ENCODE measurements at regions not wholly inside any gene's neighbourhood (a gene's known extent, or its start where the extent isn't known, plus 50 kb on each side); places are given as distances from the start of the nearest gene placed in this dataset.
A peak's percentile ranks its signal among the peaks of the same experiment; 100 is the strongest.

DNA sequence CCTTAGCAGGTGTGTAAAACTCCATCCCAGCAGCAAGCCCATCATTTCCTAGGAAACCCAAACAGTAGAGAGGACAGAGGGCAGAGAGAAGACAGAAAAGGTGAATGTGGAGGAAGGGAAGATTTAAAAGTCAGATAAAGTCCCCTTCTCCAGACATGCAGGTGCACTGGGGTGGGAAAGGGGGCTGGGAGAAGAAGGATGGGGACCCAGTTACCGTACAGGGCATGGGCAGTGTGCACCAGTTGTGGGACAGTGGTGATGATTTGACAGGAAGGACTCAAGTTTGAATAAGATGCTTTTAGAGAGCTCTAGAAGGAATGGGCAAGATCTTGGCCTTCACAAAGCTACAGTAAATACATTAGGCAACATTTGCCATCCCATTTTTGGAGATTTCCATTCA lies 110.7 kb upstream of the PLXNA4 start:
- H3K4me3 ChIP-seq (ENCODE audit: low read length) = no peak overlapping the region
- no peak for TF ChIP-seq ZNF274 (IDR thresholded peaks at IDR 0.05; ENCODE audit: low read depth, low read length)

DNA sequence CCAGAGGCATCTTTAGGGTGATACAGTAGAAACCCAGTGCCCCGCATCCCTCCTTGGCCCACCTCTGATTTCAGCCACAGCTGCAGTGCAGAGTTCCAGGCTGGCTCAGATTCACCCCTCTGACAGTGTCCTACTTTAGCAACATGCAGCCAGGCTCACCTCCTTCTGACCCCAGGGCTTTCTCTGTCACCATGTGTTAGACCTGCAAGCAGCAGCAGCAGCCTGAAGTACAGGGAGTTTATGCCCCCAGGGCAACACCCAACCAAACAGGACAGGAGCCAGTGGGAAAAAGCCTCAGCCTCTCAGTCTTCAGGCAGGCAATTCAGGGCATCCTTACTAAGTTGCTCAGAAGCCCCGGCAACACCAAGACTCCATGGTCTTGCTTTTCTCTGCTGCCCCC lies 109.0 kb upstream of the PLXNA4 start:
- no peak for TF ChIP-seq ZNF274 (IDR thresholded peaks at IDR 0.05; ENCODE audit: low read depth, low read length)
- H3K4me3 ChIP-seq (ENCODE audit: low read length) = no peak overlapping the region

DNA sequence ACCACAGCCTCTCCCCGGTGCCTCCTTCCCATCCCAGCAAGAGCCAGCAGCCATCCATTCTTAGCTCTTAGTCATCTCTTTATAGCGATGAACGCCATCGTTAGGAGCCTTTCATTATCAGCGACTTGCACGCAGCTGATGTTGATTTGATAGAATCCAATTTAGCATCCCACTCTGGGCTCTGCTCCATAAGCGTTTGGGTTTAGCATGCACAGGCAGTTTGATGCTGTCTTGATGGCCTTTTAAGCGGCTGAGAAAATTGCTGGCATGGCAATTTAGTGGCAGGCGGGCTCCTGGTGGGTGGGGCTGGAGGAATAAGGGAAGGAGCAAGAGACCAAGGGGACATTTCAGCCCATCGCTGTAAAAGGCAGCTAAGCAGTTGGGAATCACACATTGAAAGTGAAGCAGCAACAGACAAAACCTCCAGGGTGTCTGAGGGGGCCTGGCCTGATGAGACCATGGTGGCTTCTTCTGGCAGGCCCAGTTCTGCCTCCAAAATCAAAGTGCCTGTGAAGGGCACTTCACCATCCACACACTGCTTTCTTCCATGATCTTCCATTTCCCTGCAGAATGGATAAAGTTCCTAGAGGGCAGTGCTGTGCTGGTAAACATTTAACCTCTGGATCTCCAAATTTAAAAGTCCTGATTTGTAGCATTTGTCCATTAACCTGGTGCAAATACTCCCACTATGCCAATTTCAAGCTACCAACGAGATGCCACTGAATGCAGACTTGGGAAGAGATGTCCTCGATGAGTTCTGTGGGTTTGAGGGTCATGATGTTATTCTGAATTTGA lies 107.8 kb upstream of the PLXNA4 start:
- H3K4me3 ChIP-seq (ENCODE audit: low read length) = no peak overlapping the region
- no peak for TF ChIP-seq ZNF274 (IDR thresholded peaks at IDR 0.05; ENCODE audit: low read depth, low read length)

DNA sequence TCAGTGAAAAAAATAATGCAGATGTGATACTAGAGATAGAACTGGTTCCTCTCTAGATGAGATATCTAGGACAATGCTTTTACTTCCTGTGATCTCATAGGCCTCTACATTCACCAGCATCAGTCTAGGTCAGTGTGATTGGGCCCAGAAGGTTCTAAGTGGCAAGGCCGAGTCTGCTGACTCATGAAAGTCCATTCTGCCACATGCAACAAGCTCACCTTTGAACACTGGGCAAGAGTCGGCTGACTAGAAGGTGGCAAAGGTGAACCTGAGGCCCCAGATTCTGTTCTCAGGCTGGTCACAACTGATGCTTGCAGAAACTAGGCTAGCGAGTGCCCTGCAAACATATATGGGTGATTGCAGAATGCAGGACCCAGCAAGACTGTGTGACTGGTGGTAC lies 105.7 kb upstream of the PLXNA4 start:
- H3K4me3 ChIP-seq (ENCODE audit: low read length) = no peak overlapping the region
- no peak for TF ChIP-seq ZNF274 (IDR thresholded peaks at IDR 0.05; ENCODE audit: low read depth, low read length)

DNA sequence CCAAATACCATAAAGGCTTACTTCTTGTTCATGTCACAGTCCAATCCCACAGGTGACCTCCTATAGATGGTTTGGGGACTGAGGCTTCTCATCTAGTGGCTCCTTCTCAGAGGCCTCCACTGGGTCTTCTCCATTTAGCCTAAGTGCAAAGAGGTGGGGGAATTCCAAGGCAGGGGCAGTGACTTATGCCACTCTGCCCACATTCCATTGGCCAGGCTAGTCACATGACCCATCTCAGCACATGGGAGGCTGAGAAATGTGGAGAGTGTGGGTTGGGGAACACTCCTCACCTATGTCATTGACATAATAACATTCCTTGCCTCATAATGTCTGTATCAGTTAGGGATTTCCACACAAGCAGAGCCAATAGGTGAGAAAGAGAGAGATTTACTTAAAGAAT lies 104.3 kb upstream of the PLXNA4 start:
- no peak for TF ChIP-seq ZNF274 (IDR thresholded peaks at IDR 0.05; ENCODE audit: low read depth, low read length)
- H3K4me3 ChIP-seq (ENCODE audit: low read length) = no peak overlapping the region

DNA sequence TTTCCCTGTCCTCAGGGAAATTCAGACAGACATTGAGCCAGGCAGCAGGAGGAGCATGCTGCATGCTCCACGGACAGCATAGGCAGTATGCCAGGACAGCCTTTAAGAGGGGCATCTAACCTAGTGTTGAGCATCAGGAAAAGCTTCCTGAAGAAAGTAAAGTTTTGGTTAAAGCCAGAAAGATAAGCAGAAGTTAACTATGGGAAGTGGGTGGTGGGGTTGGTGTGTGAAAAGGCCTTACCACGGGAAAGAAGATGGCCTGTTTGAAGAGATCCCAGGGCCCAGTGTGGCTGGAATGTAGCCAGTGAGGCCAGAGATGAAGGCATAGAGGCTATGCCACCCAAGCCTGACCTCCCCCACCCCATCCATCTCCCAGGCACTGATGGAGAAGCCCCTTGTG lies 102.4 kb upstream of the PLXNA4 start:
- no peak for TF ChIP-seq ZNF274 (IDR thresholded peaks at IDR 0.05; ENCODE audit: low read depth, low read length)
- H3K4me3 ChIP-seq (ENCODE audit: low read length) = no peak overlapping the region

DNA sequence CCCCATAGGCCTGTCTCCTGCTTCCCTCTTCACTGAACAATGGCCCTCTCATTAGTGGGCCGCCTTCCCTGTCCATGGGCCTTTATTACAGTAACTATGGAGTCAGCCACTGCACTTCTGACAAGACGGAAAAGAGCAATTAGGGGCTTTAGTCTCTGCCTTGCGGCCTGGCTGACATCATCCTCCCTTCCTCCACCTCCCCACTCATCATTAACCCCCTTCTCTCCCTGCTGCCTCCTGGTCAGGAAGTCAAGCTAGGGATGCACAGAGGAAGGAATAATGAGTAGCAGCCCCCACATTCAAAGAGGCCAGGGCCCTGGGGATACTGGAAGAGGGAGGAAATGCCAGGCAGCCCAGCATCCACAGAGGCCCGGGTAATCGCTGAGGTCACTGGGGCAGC lies 101.6 kb upstream of the PLXNA4 start:
- TF ChIP-seq ZNF274 (IDR thresholded peaks at IDR 0.05; ENCODE audit: low read depth, low read length) = no peak
- H3K4me3 ChIP-seq (ENCODE audit: low read length) = no peak overlapping the region

- no peak for TF ChIP-seq ZNF274 (IDR thresholded peaks at IDR 0.05; ENCODE audit: low read depth, low read length)
- H3K4me3 ChIP-seq (ENCODE audit: low read length) = no peak overlapping the region
These were observed 96.1 kb upstream of the PLXNA4 start for GRCh38 chr7:132672200-132672990.

GRCh38 chr7:132666774-132667172 lies 90.5 kb upstream of the PLXNA4 start:
- TF ChIP-seq ZNF274 (IDR thresholded peaks at IDR 0.05; ENCODE audit: low read depth, low read length) = no peak
- no peak overlapping the region for H3K4me3 ChIP-seq (ENCODE audit: low read length)

GRCh38 chr7:132666071-132666773 lies 90.0 kb upstream of the PLXNA4 start:
- no peak for TF ChIP-seq ZNF274 (IDR thresholded peaks at IDR 0.05; ENCODE audit: low read depth, low read length)
- no peak overlapping the region for H3K4me3 ChIP-seq (ENCODE audit: low read length)

DNA sequence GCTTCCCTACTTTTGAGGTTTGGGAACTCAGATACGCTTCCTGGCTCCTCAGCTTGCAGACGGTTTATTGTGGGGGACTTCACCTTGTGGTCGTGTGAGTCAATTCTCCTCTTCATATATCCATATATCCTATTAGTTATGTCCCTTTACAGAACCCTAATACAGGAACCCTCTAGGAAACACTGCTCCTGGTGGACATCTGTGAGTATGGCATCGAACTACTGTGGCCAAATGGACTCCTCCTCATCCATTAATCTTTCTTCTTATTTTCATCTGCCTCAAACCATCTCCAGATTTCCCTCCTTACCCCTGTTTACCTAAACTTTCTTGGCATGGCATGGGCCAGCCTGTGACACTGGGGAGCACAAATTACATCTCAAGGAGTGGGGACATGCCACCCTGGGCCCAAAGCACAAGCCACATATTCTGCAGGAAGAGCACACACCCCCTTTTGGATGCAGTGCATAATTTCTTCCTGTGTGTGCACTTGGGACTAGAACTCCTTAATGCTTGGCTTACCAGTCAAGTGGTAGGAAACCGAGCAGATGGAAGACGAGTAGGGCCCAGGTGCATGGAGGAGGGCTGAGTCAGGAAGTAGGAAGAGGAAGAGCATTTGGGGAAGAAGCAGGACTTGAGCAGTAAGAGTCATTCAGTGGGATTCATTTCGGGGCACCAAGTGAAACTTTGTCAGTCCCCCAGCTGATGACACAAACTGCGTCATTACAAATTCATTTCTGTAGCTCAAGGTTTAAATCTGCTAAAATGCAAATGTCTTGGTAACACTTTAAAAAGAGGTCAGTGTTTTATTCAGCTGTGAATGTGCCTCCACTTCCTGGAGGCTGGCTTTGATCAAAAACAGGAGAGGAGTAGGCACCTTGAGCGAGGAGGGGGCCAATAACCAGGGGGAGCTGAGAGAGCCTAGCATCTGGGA lies 80.8 kb upstream of the PLXNA4 start:
- no peak overlapping the region for H3K4me3 ChIP-seq (ENCODE audit: low read length)

GRCh38 chr7:132656341-132656740 lies 80.1 kb upstream of the PLXNA4 start:
- no peak overlapping the region for H3K4me3 ChIP-seq (ENCODE audit: low read length)
- no peak for TF ChIP-seq ZNF274 (IDR thresholded peaks at IDR 0.05; ENCODE audit: low read depth, low read length)

More for the DNA sequence above, 80.8 kb upstream of the PLXNA4 start:
- TF ChIP-seq ZNF274 (IDR thresholded peaks at IDR 0.05; ENCODE audit: low read depth, low read length) = no peak

- no peak for TF ChIP-seq ZNF274 (IDR thresholded peaks at IDR 0.05; ENCODE audit: low read depth, low read length)
- H3K4me3 ChIP-seq (ENCODE audit: low read length) = peak overlapping the region; percentile 6; the same call in 1 of the 2 replicates
These were observed 79.0 kb upstream of the PLXNA4 start for GRCh38 chr7:132655131-132655727.
